RPMI7951 (cell line): ENCODE measurements at regions not wholly inside any gene's neighbourhood (a gene's known extent, or its start where the extent isn't known, plus 50 kb on each side); places are given as distances from the start of the nearest gene placed in this dataset.

Experiments
- DNase-seq: peaks from one replicate; pipeline ENCODE4 v3.0.0-alpha.2; 2012; ENCODE audit warnings: low read depth

- no peak for DNase-seq
These were observed 100.2 kb upstream of the FSTL4 start for GRCh38 chr5:133712562-133712961.

- peak; percentile 12 for DNase-seq
These were observed 96.9 kb upstream of the FSTL4 start for GRCh38 chr5:133709209-133709725.

GRCh38 chr5:133708331-133708850, 96.0 kb upstream of the FSTL4 start:
- no peak for DNase-seq

- DNase-seq = no peak
These were observed 95.3 kb upstream of the FSTL4 start for GRCh38 chr5:133707629-133708028.

- DNase-seq = no peak
These were observed 94.4 kb upstream of the FSTL4 start for GRCh38 chr5:133706506-133707430.

- no peak for DNase-seq
These were observed 93.0 kb upstream of the FSTL4 start for GRCh38 chr5:133705331-133705730.

- no peak for DNase-seq
These were observed 92.1 kb upstream of the FSTL4 start for GRCh38 chr5:133704411-133704810.

GRCh38 chr5:133703935-133704334, 91.6 kb upstream of the FSTL4 start:
- no peak for DNase-seq

GRCh38 chr5:133702791-133703770, 90.7 kb upstream of the FSTL4 start:
- DNase-seq = no peak

GRCh38 chr5:133701871-133702270, 89.5 kb upstream of the FSTL4 start:
- no peak for DNase-seq

GRCh38 chr5:133700251-133700650, 87.9 kb upstream of the FSTL4 start:
- DNase-seq = no peak

- DNase-seq = no peak
These were observed 86.5 kb upstream of the FSTL4 start for GRCh38 chr5:133698646-133699526.

GRCh38 chr5:133698259-133698554, 85.9 kb upstream of the FSTL4 start:
- DNase-seq = no peak

- DNase-seq = no peak
These were observed 85.4 kb upstream of the FSTL4 start for GRCh38 chr5:133697536-133698258.

GRCh38 chr5:133696782-133697507, 84.6 kb upstream of the FSTL4 start:
- DNase-seq = no peak

- no peak for DNase-seq
These were observed 83.8 kb upstream of the FSTL4 start for GRCh38 chr5:133696006-133696584.

GRCh38 chr5:133694181-133694831, 82.0 kb upstream of the FSTL4 start:
- peak; percentile 14 for DNase-seq

GRCh38 chr5:133691448-133691847, 79.1 kb upstream of the FSTL4 start:
- DNase-seq = peak; percentile 18

GRCh38 chr5:133690746-133691145, 78.4 kb upstream of the FSTL4 start:
- no peak for DNase-seq
